Endothelial cell of umbilical vein (primary cell): ENCODE measurements at regions not wholly inside any gene's neighbourhood (a gene's known extent, or its start where the extent isn't known, plus 50 kb on each side); places are given as distances from the start of the nearest gene placed in this dataset.

ENCODE experiments used
- BruUV-seq: library from RNA; stranded (reverse); fragments of 400-500 nt; replicated peaks from 2 replicates; lab custom pipeline; 2021; lab: Mats Ljungman, UMichigan
- CTCF ChIA-PET: fragments of 300-600, 350-600 bp; sonication (Branson Sonifier 250); formaldehyde crosslinking; loops from one replicate; lab custom pipeline; 2021; ENCODE audit warnings: antibody characterized with exemption, inconsistent platforms; lab: Charles Lee
- POLR2A ChIA-PET: fragments of 300-600, 350-600 bp; sonication (Branson Sonifier 250); formaldehyde crosslinking; loops from one replicate; lab custom pipeline; 2021; ENCODE audit warnings: antibody characterized with exemption, inconsistent platforms; lab: Charles Lee
- DNase-seq: peaks from one replicate; pipeline ENCODE4 v3.0.0-alpha.2; 2011; ENCODE audit warnings: low read depth, low spot score
- FAIRE-seq: peaks from 2 replicates; lab custom pipeline; 2011; peaks lifted over from hg19 to GRCh38; lab: Jason Lieb, UNC
- H2AFZ ChIP-seq: 2 replicates; pipeline ENCODE4 v1.6.0; 2012; ENCODE audit warnings: low read depth, low read length, control low read depth, inconsistent platforms
- H3K27ac ChIP-seq: 2 replicates; pipeline ENCODE4 v1.5.1; 2011; ENCODE audit warnings: low read depth, mild to moderate bottlenecking, control low read depth, low read length, moderate library complexity; ENCODE audit not compliant: insufficient read depth
- H3K27me3 ChIP-seq, 2 experiments: 2 replicates each; pipeline versions ENCODE4 v1.6.0 to v1.6.1; 2011; ENCODE audit warnings: low read length in 2 of 2, mixed read lengths in 1 of 2; ENCODE audit not compliant: control insufficient read depth in 2 of 2, insufficient read depth in 2 of 2
- H3K36me3 ChIP-seq, 2 experiments: 2 replicates in 1 of 2; 3 replicates in 1 of 2; pipeline ENCODE4 v1.5.1; 2011; ENCODE audit warnings: low read length in 2 of 2, mild to moderate bottlenecking in 1 of 2, moderate library complexity in 1 of 2; ENCODE audit not compliant: control insufficient read depth in 2 of 2, insufficient read depth in 2 of 2; ENCODE audit errors: extremely low read depth in 1 of 2
- H3K4me1 ChIP-seq: 3 replicates; pipeline ENCODE4 v1.5.1; 2011; ENCODE audit warnings: mild to moderate bottlenecking, low read length; ENCODE audit not compliant: control insufficient read depth, insufficient read depth; ENCODE audit errors: extremely low read depth
- H3K4me2 ChIP-seq: 2 replicates; pipeline ENCODE4 v1.6.1; 2011; ENCODE audit warnings: low read length, control low read depth, mixed read lengths; ENCODE audit not compliant: insufficient read depth
- H3K4me3 ChIP-seq, 3 experiments: fragments of 200-600 bp in 1 of 3; sonication (generic), shearing (Covaris generic) in 1 of 3; replicated peaks in 1 of 3; 2 replicates each; pipeline ENCODE4 v1.5.1; 2011 to 2016; ENCODE audit warnings: control low read depth in 3 of 3, low read length in 3 of 3, mild to moderate bottlenecking in 2 of 3, inconsistent platforms in 1 of 3, low read depth in 1 of 3, moderate library complexity in 1 of 3; ENCODE audit not compliant: insufficient read depth in 1 of 3
- H3K79me2 ChIP-seq: 2 replicates; pipeline ENCODE4 v1.6.0; 2012; ENCODE audit warnings: low read length, inconsistent platforms; ENCODE audit not compliant: control insufficient read depth, insufficient read depth
- H3K9ac ChIP-seq: replicated peaks from 2 replicates; pipeline ENCODE3; 2011; ENCODE audit warnings: low read length, control low read depth; ENCODE audit not compliant: insufficient read depth; ENCODE audit errors: extremely low read depth
- H3K9me1 ChIP-seq: replicated peaks from 3 replicates; pipeline ENCODE4 v1.6.0; 2011; ENCODE audit warnings: mild to moderate bottlenecking, low read length; ENCODE audit not compliant: control insufficient read depth, insufficient read depth; ENCODE audit errors: extremely low read depth
- H3K9me3 ChIP-seq: replicated peaks from 2 replicates; pipeline ENCODE4 v1.5.1; 2012; ENCODE audit warnings: low read length, inconsistent platforms; ENCODE audit not compliant: control insufficient read depth, insufficient read depth
- H4K20me1 ChIP-seq: replicated peaks from 2 replicates; pipeline ENCODE3; 2011; ENCODE audit warnings: mild to moderate bottlenecking, low read length; ENCODE audit not compliant: control insufficient read depth, insufficient read depth; ENCODE audit errors: extremely low read depth
- CTCF ChIP-seq, 2 donors: IDR thresholded peaks; 1 replicate in 1 of 2; 2 replicates in 1 of 2; pipeline ENCODE4 v1.5.1; 2011; ENCODE audit warnings: low read length in 2 of 2, mild to moderate bottlenecking in 2 of 2, moderate library complexity in 2 of 2, control low read depth in 1 of 2, inconsistent platforms in 1 of 2, low read depth in 1 of 2; ENCODE audit not compliant: insufficient read depth in 1 of 2; ENCODE audit errors: extremely low read depth in 1 of 2
- EZH2 ChIP-seq: IDR thresholded peaks from 2 replicates; pipeline ENCODE4 v1.6.1; 2012; ENCODE audit warnings: borderline replicate concordance, low read depth, mild to moderate bottlenecking, moderate library complexity, low read length, inconsistent platforms; ENCODE audit not compliant: severe bottlenecking
- FOS ChIP-seq: IDR thresholded peaks from 2 replicates; pipeline ENCODE4 v1.6.1; 2011; ENCODE audit warnings: mild to moderate bottlenecking, low read length, moderate library complexity, borderline replicate concordance; ENCODE audit not compliant: insufficient read depth
- GATA2 ChIP-seq: IDR thresholded peaks from 2 replicates; pipeline ENCODE4 v1.7.0; 2011; ENCODE audit warnings: low read depth, mild to moderate bottlenecking, moderate library complexity, mixed read lengths, low read length; ENCODE audit not compliant: insufficient read length, insufficient read depth
- JUN ChIP-seq: IDR thresholded peaks from 2 replicates; pipeline ENCODE4 v1.6.1; 2011; ENCODE audit warnings: borderline replicate concordance, low read depth; ENCODE audit not compliant: insufficient read length, insufficient read depth
- MAX ChIP-seq: IDR thresholded peaks from 2 replicates; pipeline ENCODE4 v1.6.1; 2011; ENCODE audit not compliant: insufficient read depth, insufficient read length
- MYC ChIP-seq: IDR thresholded peaks from one replicate; pipeline ENCODE4 v1.6.1; 2011; ENCODE audit warnings: mild to moderate bottlenecking, low read depth, low read length
- POLR2A ChIP-seq: IDR thresholded peaks from 2 replicates; pipeline ENCODE4 v1.6.1; 2012; ENCODE audit warnings: low read depth, mild to moderate bottlenecking, control low read depth, low read length
- POLR2AphosphoS5 ChIP-seq: IDR thresholded peaks from 2 replicates; pipeline ENCODE4 v1.6.1; 2012; ENCODE audit warnings: low read depth, mild to moderate bottlenecking, control low read depth, low read length, moderate library complexity; ENCODE audit not compliant: insufficient read depth
- dilution Hi-C: fragments of 300-500 bp; cut with MboI; formaldehyde crosslinking; loops from one replicate; pipeline ENCODE4 v1.15.0; 2019; ENCODE audit warnings: low sequenced_read_pairs; ENCODE audit not compliant: extremely low pct_ligation_motif_present
- intact Hi-C: fragments of 100-400 bp; cut with micrococcal nuclease; formaldehyde crosslinking; loops from one replicate; pipeline ENCODE4 v1.10.0; 2022

GRCh38 chr12:60263161-60263560 lies 667.3 kb downstream of the SLC16A7 start:
- Histone ChIP-seq H3K79me2 (no peaks in the 10 kb centered on the region), H3K4me1 (peaks cover 16% of the 10 kb centered on the region), H3K27ac (no peak overlapping the region), H3K9me3 (no peaks in the 10 kb centered on the region), H4K20me1 (no peaks in the 10 kb centered on the region), H3K9me1 (no peaks in the 10 kb centered on the region), H2AFZ (no peak overlapping the region), H3K4me3 (no peak overlapping the region), H3K4me2 (no peak overlapping the region), H3K9ac (no peak overlapping the region), H3K36me3 (no peaks in the 10 kb centered on the region), H3K27me3 (no peaks in the 10 kb centered on the region)
- intact Hi-C loops, result no loop called here
- DNase-seq, result no peak
- no peak for TF ChIP-seq EZH2
- TF ChIP-seq POLR2AphosphoS5, result no peak
- TF ChIP-seq FOS, result peak; percentile 30
- dilution Hi-C loops, result no loop called here
- POLR2A ChIA-PET, result no interaction called here
- no TSS peak for BruUV-seq
- CTCF ChIA-PET, result interaction anchor here (0.7 to 1.2 kb wide), 3 partner anchors 11 to 231 kb away, joined by 3 read pairs; no protein-coding TSS in a partner anchor
- FAIRE-seq, result no peak

- intact Hi-C loops, result no loop called here
- no peak for FAIRE-seq
- POLR2A ChIA-PET, result no interaction called here
Measured at GRCh38 chr12:60263836-60264493, 668.1 kb downstream of the SLC16A7 start.

More at GRCh38 chr12:60263836-60264493, 668.1 kb downstream of the SLC16A7 start:
- Histone ChIP-seq H3K9me1 (no peaks in the 10 kb centered on the region), H3K9me3 (no peaks in the 10 kb centered on the region), H3K4me2 (no peak overlapping the region), H4K20me1 (no peaks in the 10 kb centered on the region), H3K27ac (no peak overlapping the region), H3K36me3 (no peaks in the 10 kb centered on the region), H3K4me1 (peaks cover 16% of the 10 kb centered on the region), H3K79me2 (no peaks in the 10 kb centered on the region), H3K4me3 (no peak overlapping the region), H2AFZ (no peak overlapping the region), H3K9ac (no peak overlapping the region), H3K27me3 (no peaks in the 10 kb centered on the region)
- dilution Hi-C loops, result no loop called here
- BruUV-seq, result no TSS peak
- no peak for DNase-seq
- CTCF ChIA-PET, result interaction anchor here (1.0 kb wide), 1 partner anchor 230 kb away, joined by 3 read pairs; no protein-coding TSS in a partner anchor
- TF ChIP-seq FOS, result no peak
- no peak for TF ChIP-seq POLR2A
- no peak for TF ChIP-seq POLR2AphosphoS5
- no peak for TF ChIP-seq EZH2
- TF ChIP-seq JUN, result no peak
- no peak for TF ChIP-seq MYC
- no peak for TF ChIP-seq CTCF (IDR thresholded peaks at IDR 0.05; ENCODE audit: extremely low read depth in 1 of 2, insufficient read depth in 1 of 2, low read depth in 1 of 2, low read length in 2 of 2)
- TF ChIP-seq MAX, result no peak
- TF ChIP-seq GATA2, result no peak
